ENCODE measurements at regions not wholly inside any gene's neighbourhood (a gene's known extent, or its start where the extent isn't known, plus 50 kb on each side); places are given as distances from the start of the nearest gene placed in this dataset.

- peaks cover 2% of the 10 kb centered on the region for H3K27me3 Mint-ChIP-seq (ENCODE audit: insufficient read depth)
- peaks cover 64% of the 10 kb centered on the region for H3K4me1 Mint-ChIP-seq (ENCODE audit: low read depth)
- DNase-seq, result peak; percentile 42
- H3K27ac Mint-ChIP-seq, result no peak overlapping the region
- no peak overlapping the region for H3K4me3 Mint-ChIP-seq
- TF ChIP-seq CTCF (IDR thresholded peaks at IDR 0.05), result no peak
- H3K36me3 Mint-ChIP-seq (ENCODE audit: low read depth), result no peaks in the 10 kb centered on the region
- no peaks in the 10 kb centered on the region for H3K9me3 Mint-ChIP-seq
Observed at GRCh38 chr2:224160917-224161316, 121.8 kb upstream of the SERPINE2 start.

GRCh38 chr2:224159345-224159928 lies 120.4 kb upstream of the SERPINE2 start:
- no peaks in the 10 kb centered on the region for H3K9me3 Mint-ChIP-seq
- no peaks in the 10 kb centered on the region for H3K36me3 Mint-ChIP-seq (ENCODE audit: low read depth)

GRCh38 chr2:224158831-224159230 lies 119.7 kb upstream of the SERPINE2 start:
- Mint-ChIP-seq H3K4me3 (no peak overlapping the region), H3K27me3 (ENCODE audit: insufficient read depth) (peaks cover 2% of the 10 kb centered on the region), H3K36me3 (ENCODE audit: low read depth) (no peaks in the 10 kb centered on the region), H3K4me1 (ENCODE audit: low read depth) (peaks cover 52% of the 10 kb centered on the region), H3K27ac (no peak overlapping the region), H3K9me3 (no peaks in the 10 kb centered on the region)
- no peak for DNase-seq
- TF ChIP-seq CTCF (IDR thresholded peaks at IDR 0.05), result no peak

More at GRCh38 chr2:224159345-224159928, 120.4 kb upstream of the SERPINE2 start:
- DNase-seq, result no peak
- no peak overlapping the region for H3K27ac Mint-ChIP-seq
- TF ChIP-seq CTCF (IDR thresholded peaks at IDR 0.05), result no peak
- peaks cover 58% of the 10 kb centered on the region for H3K4me1 Mint-ChIP-seq (ENCODE audit: low read depth)
- H3K27me3 Mint-ChIP-seq (ENCODE audit: insufficient read depth), result peaks cover 2% of the 10 kb centered on the region
- H3K4me3 Mint-ChIP-seq, result no peak overlapping the region

- no peaks in the 10 kb centered on the region for H3K36me3 Mint-ChIP-seq (ENCODE audit: low read depth)
Observed at GRCh38 chr2:224158061-224158460, 119.0 kb upstream of the SERPINE2 start.

GRCh38 chr2:224157655-224158054 lies 118.6 kb upstream of the SERPINE2 start:
- no peaks in the 10 kb centered on the region for H3K36me3 Mint-ChIP-seq (ENCODE audit: low read depth)
- no peak overlapping the region for H3K27ac Mint-ChIP-seq
- no peak for TF ChIP-seq CTCF (IDR thresholded peaks at IDR 0.05)
- H3K4me3 Mint-ChIP-seq, result no peak overlapping the region
- peaks cover 2% of the 10 kb centered on the region for H3K27me3 Mint-ChIP-seq (ENCODE audit: insufficient read depth)
- H3K9me3 Mint-ChIP-seq, result no peaks in the 10 kb centered on the region
- no peak for DNase-seq
- H3K4me1 Mint-ChIP-seq (ENCODE audit: low read depth), result peaks cover 40% of the 10 kb centered on the region

More at GRCh38 chr2:224158061-224158460, 119.0 kb upstream of the SERPINE2 start:
- Mint-ChIP-seq H3K9me3 (no peaks in the 10 kb centered on the region), H3K4me1 (ENCODE audit: low read depth) (peaks cover 44% of the 10 kb centered on the region), H3K4me3 (no peak overlapping the region), H3K27me3 (ENCODE audit: insufficient read depth) (peaks cover 2% of the 10 kb centered on the region), H3K27ac (no peak overlapping the region)
- TF ChIP-seq CTCF (IDR thresholded peaks at IDR 0.05), result no peak
- DNase-seq, result no peak
